Aorta (tissue), 5 donors: ENCODE measurements at regions not wholly inside any gene's neighbourhood (a gene's known extent, or its start where the extent isn't known, plus 50 kb on each side); places are given as distances from the start of the nearest gene placed in this dataset.

Experiments used
- ATAC-seq: fragments of 200-7000 bp; cut with Tn5 transposase; one replicate; pipeline ENCODE4 v1.9.1; 2022; ENCODE audit warnings: moderate library complexity; ENCODE audit not compliant: low FRiP score
- DNase-seq, 2 donors: peaks; one replicate each; pipeline ENCODE4 v3.0.0-alpha.2; 2020
- H3K27ac ChIP-seq, 2 donors: one replicate each; pipeline ENCODE4 v1.5.1; 2013; ENCODE audit warnings: low read length in 2 of 2, mild to moderate bottlenecking in 2 of 2, moderate library complexity in 2 of 2, control low read depth in 1 of 2, inconsistent platforms in 1 of 2, low read depth in 1 of 2
- H3K27me3 ChIP-seq, 2 donors: one replicate each; pipeline ENCODE4 v1.6.1; 2013; ENCODE audit warnings: control low read depth in 1 of 2, low read length in 1 of 2, mild to moderate bottlenecking in 1 of 2, moderate library complexity in 1 of 2; ENCODE audit not compliant: insufficient read depth in 2 of 2, control insufficient read depth in 1 of 2
- H3K36me3 ChIP-seq, 2 donors: one replicate each; pipeline ENCODE4 v1.6.1; 2013; ENCODE audit warnings: control low read depth in 1 of 2, low read length in 1 of 2, mild to moderate bottlenecking in 1 of 2; ENCODE audit not compliant: insufficient read depth in 2 of 2, control insufficient read depth in 1 of 2
- H3K4me1 ChIP-seq, 2 donors: one replicate each; pipeline ENCODE4 v1.6.1; 2013; ENCODE audit warnings: low read length in 2 of 2, control low read depth in 1 of 2, mild to moderate bottlenecking in 1 of 2, moderate library complexity in 1 of 2; ENCODE audit not compliant: insufficient read depth in 2 of 2, control insufficient read depth in 1 of 2
- H3K4me3 ChIP-seq, 2 donors: one replicate each; pipeline ENCODE4 v1.5.1; 2013; ENCODE audit warnings: low read length in 2 of 2, control low read depth in 1 of 2, mild to moderate bottlenecking in 1 of 2
- H3K9me3 ChIP-seq: one replicate; pipeline ENCODE4 v1.6.1; 2013; ENCODE audit warnings: mild to moderate bottlenecking, low read length; ENCODE audit not compliant: control insufficient read depth
- WGBS, 2 donors: extraction: QIAGEN DNeasy Blood & Tissue Kit; methylation state at CpG; one replicate each; pipeline ENCODE4 v1.1.7; 2013; 5-methylcytosine and 5-hydroxymethylcytosine counted together
- intact Hi-C, 2 donors: fragments of 100-400 bp; cut with DNase I; formaldehyde crosslinking; loops; one replicate each; pipeline versions ENCODE4 v1.14.2 to v1.15.0; 2022
- donor health status: healthy with polysubstance abuse.
- donor health status: Bipolar disorder and iron deficiency.
- donor health status: DM: no; HTN: no; CAD: no.
- donor health status: DM: no; HTN: no; CAD: no.
- donor health status: DM: yes; HTN: yes; CAD: no.

DNA sequence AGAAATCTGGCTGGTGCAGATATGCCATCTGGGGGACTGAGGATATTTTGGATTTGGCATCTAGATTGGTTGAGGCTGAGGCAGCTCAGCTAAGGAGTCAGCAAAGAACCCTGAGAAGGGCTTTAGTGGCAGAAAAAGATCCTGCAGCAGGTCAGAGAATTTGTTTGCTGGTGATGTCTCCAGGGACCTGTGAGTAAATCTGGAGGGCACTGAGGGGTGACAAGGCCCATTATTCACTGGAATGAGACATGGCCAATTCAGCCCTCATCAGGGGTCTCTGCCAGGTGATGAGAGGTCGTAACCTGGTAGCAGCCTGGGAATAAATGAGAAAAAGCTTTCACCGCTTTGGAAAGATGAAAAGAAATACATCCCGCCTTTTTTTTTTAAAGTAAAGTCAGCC is 118.3 kb upstream of the FBXL4 start:
- Histone ChIP-seq H3K4me1 (no peaks in the 10 kb centered on the region), H3K9me3 (no peaks in the 10 kb centered on the region), H3K4me3 (no peak overlapping the region), H3K27me3 (no peaks in the 10 kb centered on the region), H3K27ac (no peak overlapping the region), H3K36me3 (no peaks in the 10 kb centered on the region)
- intact Hi-C loops, result no loop called here
- WGBS, 2 donors, result 72 to 82% methylated on average over 3 of the region's 3 CpGs
- DNase-seq, result no peak
- ATAC-seq, result no peak

DNA sequence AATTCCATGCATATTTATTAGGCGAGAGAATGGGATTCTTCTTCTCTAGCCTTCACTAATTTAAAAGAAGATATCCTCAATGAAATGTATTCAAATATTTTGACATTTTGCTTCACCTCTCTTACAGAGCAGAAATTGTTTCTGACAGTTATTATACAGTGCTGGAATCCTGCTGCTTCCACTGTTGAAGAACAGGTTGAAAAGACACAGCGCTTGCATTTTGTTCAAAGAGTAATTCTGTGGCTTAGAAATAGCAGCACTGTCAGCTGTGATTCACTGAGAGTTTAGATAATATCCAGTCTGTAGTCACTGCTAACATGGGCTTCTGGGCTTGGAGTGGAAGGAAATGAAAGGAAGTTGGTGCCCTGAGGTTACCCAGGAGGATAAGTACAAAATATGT is 117.1 kb upstream of the FBXL4 start:
- Histone ChIP-seq H3K4me3 (no peak overlapping the region), H3K27ac (no peak overlapping the region)
- no peak for ATAC-seq

DNA sequence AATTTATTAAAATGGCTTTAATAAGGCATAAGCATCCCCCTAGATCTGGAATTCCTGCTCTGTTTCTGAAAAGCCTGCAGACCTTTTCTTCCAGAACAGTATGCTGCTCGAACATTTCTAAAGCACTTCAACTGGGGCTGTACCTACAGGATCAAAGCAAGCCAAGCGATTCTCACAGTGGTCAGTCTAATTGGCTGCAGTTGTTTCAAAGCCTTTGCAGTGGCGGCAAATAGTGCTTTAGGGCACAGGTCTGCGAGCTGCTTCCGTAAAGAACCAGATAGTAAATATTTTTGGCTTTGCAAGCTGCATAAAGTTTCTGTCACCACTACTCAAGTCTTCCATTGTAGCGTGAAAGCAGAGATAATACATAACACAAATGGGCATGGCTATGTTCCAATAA is 88.9 kb upstream of the FBXL4 start:
- WGBS, 2 donors, result 73 to 88% methylated on average over 6 of the region's 6 CpGs
- Histone ChIP-seq H3K36me3 (no peaks in the 10 kb centered on the region), H3K9me3 (no peaks in the 10 kb centered on the region), H3K4me3 (no peak overlapping the region), H3K27ac (no peak overlapping the region), H3K4me1 (no peaks in the 10 kb centered on the region), H3K27me3 (no peaks in the 10 kb centered on the region)
- ATAC-seq, result no peak
- intact Hi-C loops, result no loop called here
- DNase-seq, result no peak

More for the DNA sequence above, 117.1 kb upstream of the FBXL4 start:
- intact Hi-C loops, result no loop called here
- no peaks in the 10 kb centered on the region for H3K4me1 ChIP-seq
- no peak for DNase-seq
- no peaks in the 10 kb centered on the region for H3K36me3 ChIP-seq
- H3K9me3 ChIP-seq, result no peaks in the 10 kb centered on the region
- WGBS, 2 donors, result 90% methylated on average over 2 of the region's 2 CpGs
- no peaks in the 10 kb centered on the region for H3K27me3 ChIP-seq

DNA sequence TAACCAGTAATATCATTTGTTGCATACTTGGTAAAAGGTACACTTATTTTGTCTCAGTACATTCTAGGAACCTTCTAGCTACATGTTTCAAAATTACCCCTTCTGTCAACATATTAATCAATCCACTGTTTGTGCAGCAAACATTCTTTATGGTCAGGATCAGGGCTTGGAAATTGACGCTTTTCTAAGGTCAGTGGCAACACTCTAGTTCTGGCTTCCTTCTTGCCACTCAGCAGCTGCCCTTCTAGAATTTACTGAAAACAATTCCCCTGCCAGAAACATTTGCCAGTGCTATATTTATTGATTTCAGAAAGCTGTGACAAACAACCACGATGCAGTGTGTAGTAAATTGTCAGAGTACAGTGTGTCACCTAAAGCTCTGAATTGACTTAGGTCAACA is 84.7 kb upstream of the FBXL4 start:
- ATAC-seq, result no peak
- H3K36me3 ChIP-seq, result no peaks in the 10 kb centered on the region
- H3K9me3 ChIP-seq, result no peaks in the 10 kb centered on the region
- 29 to 32% methylated on average over 2 of the region's 2 CpGs for WGBS, 2 donors
- no peaks in the 10 kb centered on the region for H3K4me1 ChIP-seq
- no peak for DNase-seq
- no peak overlapping the region for H3K27ac ChIP-seq
- intact Hi-C loops, result no loop called here
- H3K27me3 ChIP-seq, result no peaks in the 10 kb centered on the region
- H3K4me3 ChIP-seq, result no peak overlapping the region

DNA sequence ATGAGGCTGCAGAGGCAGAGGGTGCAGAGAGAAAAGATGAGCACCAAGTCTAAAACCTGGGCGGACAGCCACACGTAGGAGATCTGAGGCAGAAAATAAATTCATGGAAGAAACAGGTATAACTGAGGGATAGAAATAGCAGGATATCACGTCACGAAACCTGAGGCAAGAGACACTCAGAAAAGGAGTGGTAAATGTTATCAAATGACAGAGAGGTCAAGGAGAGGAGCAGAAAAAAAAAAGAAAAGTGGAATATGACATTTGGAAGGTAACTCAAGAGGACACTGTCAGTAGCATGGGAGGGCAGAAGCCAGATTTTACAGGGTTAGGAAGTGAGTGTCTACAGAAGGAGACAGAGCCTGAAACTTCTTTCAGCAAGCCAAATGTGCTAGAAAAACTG is 84.2 kb upstream of the FBXL4 start:
- no peaks in the 10 kb centered on the region for H3K4me1 ChIP-seq
- ATAC-seq (no peak), DNase-seq (no peak)
- no peaks in the 10 kb centered on the region for H3K27me3 ChIP-seq
- whole genome bisulfite sequencing, 2 donors, result 91 to 96% methylated on average over 4 of the region's 4 CpGs
- no peak overlapping the region for H3K4me3 ChIP-seq
- no peak overlapping the region for H3K27ac ChIP-seq
- no peaks in the 10 kb centered on the region for H3K36me3 ChIP-seq
- intact Hi-C loops, result no loop called here
- H3K9me3 ChIP-seq, result no peaks in the 10 kb centered on the region

DNA sequence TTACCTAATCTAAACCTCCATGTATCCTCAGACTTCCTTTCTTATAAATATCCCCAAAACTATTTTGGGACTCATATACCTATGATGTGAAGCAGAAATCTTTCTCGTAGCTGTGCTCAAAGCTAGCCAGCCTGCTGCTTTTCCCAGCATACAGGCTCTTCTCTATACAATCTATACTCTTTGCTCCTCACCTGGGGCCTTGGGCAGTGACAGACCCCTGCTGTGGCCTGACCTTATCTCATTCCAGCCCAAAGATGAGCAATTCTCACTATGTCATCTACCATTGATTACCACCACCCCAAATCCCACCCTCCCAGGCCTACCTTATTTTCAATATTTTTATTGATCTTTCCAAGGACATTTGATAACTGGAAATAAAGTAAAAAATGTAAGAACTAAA is 83.2 kb upstream of the FBXL4 start:
- no peaks in the 10 kb centered on the region for H3K9me3 ChIP-seq
- WGBS, 2 donors, result 88% methylated on average over 1 of the region's 1 CpG
- H3K27ac ChIP-seq, result no peak overlapping the region
- DNase-seq (no peak), ATAC-seq (no peak)
- no peaks in the 10 kb centered on the region for H3K4me1 ChIP-seq
- H3K4me3 ChIP-seq, result no peak overlapping the region
- no peaks in the 10 kb centered on the region for H3K27me3 ChIP-seq
- no peaks in the 10 kb centered on the region for H3K36me3 ChIP-seq
- intact Hi-C loops, result no loop called here

DNA sequence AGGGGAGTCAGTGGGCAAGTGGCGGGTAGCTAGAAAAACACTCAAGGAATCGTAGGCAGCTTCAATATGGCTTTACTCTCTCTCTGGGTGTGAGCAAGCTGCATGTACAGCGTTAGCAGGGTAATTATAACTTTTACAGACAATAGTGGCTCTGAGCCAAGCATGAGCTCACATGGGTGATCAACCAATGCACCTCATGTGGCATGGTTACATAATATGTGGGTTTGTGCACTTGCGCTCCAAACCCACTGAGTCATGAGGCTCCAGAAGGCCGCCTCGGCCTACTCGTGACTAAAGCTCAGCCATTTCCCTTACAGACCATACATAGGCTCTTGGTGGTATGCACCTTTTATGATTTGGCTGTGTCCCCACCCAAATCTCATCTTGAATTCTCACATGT is 78.4 kb upstream of the FBXL4 start:
- no peaks in the 10 kb centered on the region for H3K36me3 ChIP-seq
- DNase-seq, result no peak
- no peak for ATAC-seq
- H3K4me3 ChIP-seq, result no peak overlapping the region
- intact Hi-C loops, result no loop called here
- 93% methylated on average over 7 of the region's 7 CpGs for WGBS, 2 donors
- no peaks in the 10 kb centered on the region for H3K4me1 ChIP-seq
- H3K9me3 ChIP-seq, result no peaks in the 10 kb centered on the region
- H3K27me3 ChIP-seq, result no peaks in the 10 kb centered on the region
- H3K27ac ChIP-seq, result no peak overlapping the region

DNA sequence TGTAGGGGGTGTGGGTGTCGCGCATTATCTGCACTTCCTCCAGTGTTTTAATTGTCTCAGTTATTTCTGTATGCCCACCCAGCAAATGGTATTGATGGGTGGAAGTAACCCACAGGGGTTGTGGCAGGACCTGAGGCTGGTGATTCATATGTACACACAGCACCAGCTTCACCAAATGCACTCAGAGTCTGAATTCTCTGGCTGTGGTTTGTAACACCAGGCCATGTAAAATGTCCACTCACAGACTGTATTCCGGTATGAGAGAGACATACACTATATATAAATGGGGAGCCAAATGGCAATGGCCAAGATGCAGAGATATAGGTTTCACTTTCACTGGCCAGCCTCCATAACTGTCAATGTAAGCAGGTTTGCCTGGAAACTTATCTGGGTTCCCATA is 76.3 kb upstream of the FBXL4 start:
- intact Hi-C loops, result no loop called here
- WGBS, 2 donors, result 93% methylated on average over 3 of the region's 3 CpGs
- no peak overlapping the region for H3K27ac ChIP-seq

DNA sequence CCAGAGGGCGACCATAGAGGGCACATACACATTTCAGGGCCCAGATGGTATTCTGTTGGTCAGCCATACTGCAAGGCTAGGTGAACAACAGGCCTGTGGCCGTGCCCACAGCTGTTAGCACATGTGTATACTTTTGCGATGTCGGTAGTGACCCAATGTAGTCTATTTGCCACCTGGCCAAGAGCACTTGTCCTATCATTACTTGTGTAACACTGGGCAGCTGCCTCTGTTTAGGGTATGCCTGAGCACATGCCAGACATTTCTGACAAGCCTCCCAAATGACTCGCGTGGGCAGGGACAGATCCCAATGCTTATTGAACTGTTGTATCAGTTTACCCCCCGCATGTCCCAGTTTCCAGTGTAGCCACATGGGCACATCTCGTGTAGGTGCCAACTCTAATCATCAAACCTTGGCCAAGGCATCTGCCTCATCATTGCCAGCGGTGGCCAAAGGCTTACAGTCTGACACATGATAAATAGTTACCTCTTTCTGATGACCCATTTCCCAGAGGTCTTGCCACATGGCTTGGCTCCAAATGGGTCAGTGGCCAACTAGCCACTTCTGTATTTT is 74.4 kb upstream of the FBXL4 start:
- Histone ChIP-seq H3K4me3 (no peak overlapping the region), H3K9me3 (no peaks in the 10 kb centered on the region), H3K27me3 (no peaks in the 10 kb centered on the region), H3K36me3 (no peaks in the 10 kb centered on the region), H3K27ac (no peak overlapping the region), H3K4me1 (no peaks in the 10 kb centered on the region)
- DNase-seq (peak in 1 of 2 donors; percentile 37), ATAC-seq (no peak)
- intact Hi-C loops, result no loop called here
- WGBS, 2 donors, result 77 to 90% methylated on average over 9 of the region's 9 CpGs

More for the DNA sequence above, 76.3 kb upstream of the FBXL4 start:
- no peaks in the 10 kb centered on the region for H3K27me3 ChIP-seq
- ATAC-seq (no peak), DNase-seq (no peak)
- H3K9me3 ChIP-seq, result no peaks in the 10 kb centered on the region
- no peaks in the 10 kb centered on the region for H3K36me3 ChIP-seq
- no peak overlapping the region for H3K4me3 ChIP-seq
- no peaks in the 10 kb centered on the region for H3K4me1 ChIP-seq
